GM19099 (cell line): ENCODE measurements at regions not wholly inside any gene's neighbourhood (a gene's known extent, or its start where the extent isn't known, plus 50 kb on each side); places are given as distances from the start of the nearest gene placed in this dataset.

Experiments used
- POLR2A ChIP-seq: IDR thresholded peaks from 3 replicates; pipeline ENCODE4 v1.6.1; 2011; ENCODE audit warnings: low read depth; ENCODE audit not compliant: insufficient read length; ENCODE audit errors: extremely low read depth

GRCh38 chr14:82537831-82538230 is 1004.2 kb upstream of the SEL1L start:
- TF ChIP-seq POLR2A, result no peak

- no peak for TF ChIP-seq POLR2A
These were observed 1012.7 kb upstream of the SEL1L start for GRCh38 chr14:82546401-82546800.

GRCh38 chr14:82549306-82549990 is 1015.8 kb upstream of the SEL1L start:
- no peak for TF ChIP-seq POLR2A

GRCh38 chr14:82562881-82563280 is 1029.2 kb upstream of the SEL1L start:
- TF ChIP-seq POLR2A, result no peak

GRCh38 chr14:82565825-82566224 is 1032.2 kb upstream of the SEL1L start:
- no peak for TF ChIP-seq POLR2A

- no peak for TF ChIP-seq POLR2A
These were observed 1053.6 kb upstream of the SEL1L start for GRCh38 chr14:82587226-82587625.

- TF ChIP-seq POLR2A, result no peak
These were observed 1061.8 kb upstream of the SEL1L start for GRCh38 chr14:82595466-82595865.

- TF ChIP-seq POLR2A, result no peak
These were observed 1069.1 kb upstream of the SEL1L start for GRCh38 chr14:82602794-82603193.

- no peak for TF ChIP-seq POLR2A
These were observed 1071.2 kb upstream of the SEL1L start for GRCh38 chr14:82604819-82605218.

- no peak for TF ChIP-seq POLR2A
These were observed 1088.3 kb upstream of the SEL1L start for GRCh38 chr14:82621881-82622450.

GRCh38 chr14:82626156-82627066 is 1092.8 kb upstream of the SEL1L start:
- no peak for TF ChIP-seq POLR2A

- no peak for TF ChIP-seq POLR2A
These were observed 1102.3 kb upstream of the SEL1L start for GRCh38 chr14:82635915-82636314.

- no peak for TF ChIP-seq POLR2A
These were observed 1102.8 kb upstream of the SEL1L start for GRCh38 chr14:82636426-82636825.

- TF ChIP-seq POLR2A, result no peak
These were observed 1107.4 kb upstream of the SEL1L start for GRCh38 chr14:82641050-82641540.

- TF ChIP-seq POLR2A, result peak; percentile 40
These were observed 1108.8 kb upstream of the SEL1L start for GRCh38 chr14:82642425-82642824.
